Dedifferentiated amniotic fluid mesenchymal stem cell (primary cell): ENCODE measurements at regions not wholly inside any gene's neighbourhood (a gene's known extent, or its start where the extent isn't known, plus 50 kb on each side); places are given as distances from the start of the nearest gene placed in this dataset.
"Not testable (repeated sequence)": the region's sequence is repeated elsewhere in the genome, so short reads cannot be mapped to it uniquely, and the experiment has no call there.

Experiments
- DNase-seq: peaks from one replicate; pipeline ENCODE4 v3.0.0-alpha.2; 2016; ENCODE audit errors: extremely low spot score

DNA sequence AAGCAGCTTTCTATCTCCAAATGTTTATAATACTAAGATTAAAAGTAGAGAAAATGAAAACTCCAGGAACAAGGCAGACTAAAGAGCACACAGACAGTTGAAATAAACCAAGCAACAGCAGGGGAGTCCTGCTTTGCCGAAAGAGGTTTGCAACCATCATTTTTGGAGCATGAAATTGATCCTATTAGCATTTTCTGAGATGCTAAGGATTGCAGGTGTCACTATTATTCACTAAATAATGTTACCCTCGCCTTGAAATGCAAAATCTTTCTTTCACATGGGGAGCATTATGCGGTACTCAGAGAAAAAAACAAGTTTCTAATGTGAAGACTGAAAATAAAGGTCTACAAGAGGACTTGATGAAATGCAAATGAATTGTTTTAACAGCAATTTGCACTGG, 81.7 kb upstream of the DNAJC10 start:
- no peak for DNase-seq

DNA sequence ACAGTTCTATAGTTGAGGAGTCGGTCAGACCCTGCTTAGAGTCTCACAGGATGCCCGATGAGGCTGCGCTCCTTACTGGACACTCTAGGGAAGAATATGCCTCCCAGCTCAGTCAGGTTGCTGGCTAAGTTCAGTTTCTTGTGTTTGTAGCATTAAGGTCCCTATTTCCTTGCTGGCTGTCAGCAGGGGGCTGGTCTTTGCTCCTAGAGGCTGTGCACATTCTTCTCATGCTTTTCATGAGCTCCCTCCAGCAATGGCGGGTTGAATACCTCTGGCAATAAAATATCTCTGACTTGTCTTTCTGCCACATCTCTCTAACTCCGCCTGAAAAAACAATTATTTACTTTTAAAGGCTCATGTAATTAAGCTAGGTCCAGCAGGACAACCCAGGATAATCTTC, 79.4 kb upstream of the DNAJC10 start:
- no peak for DNase-seq

DNA sequence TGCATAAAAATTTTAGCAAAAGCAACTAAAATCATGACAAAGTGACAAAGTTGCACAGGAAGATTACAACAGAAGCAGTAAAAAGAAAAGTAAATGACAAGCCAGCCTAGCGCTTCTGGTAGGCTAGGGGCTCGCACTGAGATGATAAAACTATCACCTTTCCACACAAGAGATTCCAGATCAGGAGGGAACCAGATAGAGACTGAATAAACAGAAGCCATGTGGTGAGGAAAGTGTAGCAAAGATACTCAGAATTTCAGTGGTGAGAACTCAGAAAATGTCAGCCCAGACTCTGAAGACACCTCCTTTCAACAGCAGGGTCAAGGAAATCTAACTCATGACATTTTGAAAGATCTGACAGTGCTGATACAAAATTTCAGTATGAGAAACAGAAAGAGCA, 77.4 kb upstream of the DNAJC10 start:
- DNase-seq: no peak

DNA sequence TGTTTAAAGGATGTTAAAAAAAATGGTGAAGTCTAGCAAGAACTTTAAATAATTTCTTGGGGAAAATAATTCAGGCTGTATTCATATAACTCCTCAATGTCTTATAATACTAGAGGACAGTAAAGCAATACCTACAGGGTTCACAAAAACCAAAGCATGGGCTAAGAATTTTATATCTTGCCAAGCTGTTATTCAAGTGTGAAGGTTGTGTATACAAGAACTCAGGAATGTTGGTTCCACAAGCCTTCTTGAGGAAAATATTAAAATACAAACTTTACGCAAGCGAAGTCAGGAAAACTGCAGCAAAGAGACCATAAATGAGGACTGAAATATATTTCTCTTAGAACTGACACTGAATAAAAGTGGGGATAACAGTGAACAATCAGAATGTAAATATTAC, 76.1 kb upstream of the DNAJC10 start:
- no peak for DNase-seq

DNA sequence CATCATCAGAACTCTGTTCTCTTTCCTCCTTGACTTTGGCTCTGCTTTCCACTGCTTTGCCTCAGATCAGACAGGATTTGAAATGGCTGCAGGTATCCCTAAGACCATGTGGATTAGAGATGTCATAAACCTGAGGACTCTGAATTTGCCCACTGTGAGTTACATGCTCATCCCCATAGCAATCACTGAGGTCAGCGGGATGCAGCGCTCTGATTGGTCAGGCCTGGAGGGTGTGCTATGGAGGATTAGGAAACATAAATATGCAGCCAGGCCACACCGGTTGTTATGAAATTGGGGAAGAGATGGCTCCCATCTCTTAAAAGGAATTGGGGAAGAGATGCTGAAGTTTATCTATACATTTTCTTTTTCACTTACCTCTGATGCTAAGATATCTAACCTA, 73.7 kb upstream of the DNAJC10 start:
- no peak for DNase-seq

DNA sequence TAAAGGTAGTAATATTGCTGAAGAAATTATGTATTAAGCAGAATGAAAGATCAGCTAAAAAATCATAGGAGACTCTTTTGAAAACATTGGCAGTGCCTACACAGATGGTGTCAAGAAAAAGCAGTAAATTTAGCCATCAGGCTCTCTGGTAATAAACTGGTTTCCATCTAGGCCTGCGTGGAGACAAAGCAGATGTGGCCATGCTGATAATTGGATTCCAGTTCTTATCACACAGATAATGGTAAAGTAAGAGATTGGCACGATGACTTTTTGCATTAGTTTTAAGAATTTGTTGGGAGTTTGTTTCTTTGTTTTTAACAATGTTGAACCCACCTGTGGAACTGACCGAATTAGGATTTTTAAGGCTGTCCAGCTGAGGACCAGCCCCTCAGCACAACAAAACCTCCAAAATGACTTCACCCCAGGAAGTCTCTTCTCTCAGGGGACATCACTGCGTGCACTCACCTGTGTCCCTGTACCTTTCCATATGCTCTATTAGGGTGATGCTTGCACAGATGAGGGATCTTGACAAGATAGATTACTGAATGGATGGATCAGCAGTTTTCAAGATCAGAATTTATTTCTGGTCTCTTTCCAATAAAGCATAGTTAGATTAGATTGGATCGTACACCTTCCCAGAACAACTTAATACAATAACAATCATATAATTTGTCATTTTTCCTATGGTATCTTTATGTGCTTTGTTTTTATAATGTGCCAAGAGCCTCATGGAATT, 69.1 kb upstream of the DNAJC10 start:
- no peak for DNase-seq

DNA sequence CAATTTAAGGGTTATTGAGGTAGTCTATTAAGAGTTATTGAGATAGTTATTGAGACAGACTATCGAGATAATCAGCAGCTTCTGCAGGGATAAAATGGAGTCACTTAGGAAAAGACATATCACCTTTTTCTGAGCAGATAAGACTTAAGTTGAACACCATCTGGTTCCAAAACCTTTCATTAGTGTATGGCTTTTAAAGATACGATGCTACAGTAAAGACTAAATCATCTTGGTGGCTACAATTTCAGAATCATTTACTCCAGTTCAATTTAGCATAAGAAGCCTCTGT, 68.6 kb upstream of the DNAJC10 start:
- DNase-seq: no peak

DNA sequence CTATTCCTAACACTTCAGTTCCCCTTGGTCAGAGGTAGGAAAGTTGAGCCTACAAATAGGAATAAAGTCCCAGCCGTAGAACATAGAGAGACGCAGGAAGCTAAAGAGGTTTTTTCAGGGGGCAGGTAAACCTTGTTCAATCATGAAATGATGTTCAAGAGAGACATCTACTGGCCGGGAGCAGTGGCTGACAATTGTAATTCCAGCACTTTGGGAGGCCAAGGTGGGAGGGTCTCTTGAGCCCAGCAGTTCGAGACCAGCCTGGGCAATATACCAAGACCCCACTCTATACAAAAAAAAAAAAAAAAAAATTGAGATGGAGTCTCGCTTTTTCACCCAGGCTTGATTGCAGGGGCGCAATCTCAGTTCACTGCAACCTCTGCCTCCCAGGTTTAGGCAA, 66.7 kb upstream of the DNAJC10 start:
- DNase-seq: no peak

DNA sequence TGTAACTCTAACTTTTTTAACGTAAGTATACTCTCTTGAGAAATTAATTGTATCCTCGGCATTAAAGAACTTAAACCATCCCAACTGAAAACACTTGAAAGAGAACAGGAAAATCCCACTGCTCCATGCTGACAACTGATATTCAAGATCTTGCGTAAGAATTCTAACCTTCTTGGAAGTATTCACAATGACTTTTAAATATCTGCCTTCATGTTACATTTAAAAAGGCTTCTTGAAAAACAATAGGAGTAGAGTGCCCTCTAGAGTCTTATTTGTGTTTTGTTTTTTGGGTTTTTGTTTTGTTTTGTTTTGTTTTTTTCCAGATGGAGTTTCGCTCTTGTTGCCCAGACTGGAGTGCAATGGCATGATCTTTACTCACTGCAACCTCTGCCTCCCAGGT, 65.4 kb upstream of the DNAJC10 start:
- DNase-seq: peak; percentile 81

DNA sequence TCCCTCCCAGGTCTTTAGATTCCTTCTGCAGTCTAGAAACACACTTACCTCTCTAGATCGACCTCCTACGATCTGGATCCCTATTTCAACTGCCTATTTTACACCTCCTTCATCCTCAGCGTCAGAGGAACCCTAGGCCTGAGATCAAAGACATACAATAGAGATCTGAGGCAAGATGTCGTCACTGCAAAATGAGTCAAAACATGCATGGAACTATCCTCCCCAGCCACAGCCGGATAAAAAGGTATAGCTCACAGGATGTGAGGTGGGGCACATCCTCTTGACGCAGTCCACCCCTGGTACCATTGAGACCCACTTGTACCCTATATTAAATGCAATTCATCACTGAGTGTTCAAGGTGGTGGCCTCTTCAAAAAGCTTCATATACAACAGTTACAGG, 63.7 kb upstream of the DNAJC10 start:
- no peak for DNase-seq

DNA sequence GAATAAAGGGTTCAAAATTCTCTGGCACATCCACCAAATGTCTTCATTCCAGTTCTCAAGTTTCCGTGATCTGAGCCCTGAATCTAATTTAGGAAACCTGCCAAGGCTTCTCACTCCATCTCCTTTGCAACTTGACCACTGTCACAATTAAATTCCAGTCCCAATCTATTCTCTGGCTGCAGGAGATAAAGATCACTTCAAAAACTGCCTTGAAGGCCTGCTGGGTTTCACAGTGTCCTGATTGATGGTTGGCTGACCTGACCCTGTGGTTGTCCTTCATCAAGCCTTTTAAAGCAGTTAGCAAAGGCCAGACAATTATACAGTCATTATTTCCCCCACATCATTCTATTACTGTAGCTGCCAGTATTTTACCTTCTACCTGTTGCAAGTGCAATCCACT, 60.3 kb upstream of the DNAJC10 start:
- DNase-seq: no peak

DNA sequence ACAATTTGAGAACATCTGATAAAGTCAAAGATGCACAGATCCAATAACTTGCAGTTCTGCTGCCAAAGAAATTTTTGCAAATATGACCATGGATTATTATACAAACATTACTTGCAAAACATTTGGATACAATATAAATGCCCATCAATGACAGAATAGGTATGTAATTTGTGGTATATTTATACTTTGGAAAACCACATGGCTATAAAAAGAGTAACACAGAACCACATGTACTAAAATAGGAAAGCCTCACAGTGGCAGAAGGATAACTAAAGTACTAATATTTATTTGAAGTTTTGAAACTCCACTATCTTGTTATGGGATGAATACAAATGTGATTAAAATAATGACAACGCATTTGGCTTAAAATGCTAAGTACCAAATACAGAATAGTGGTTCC, 51.8 kb upstream of the DNAJC10 start:
- no peak for DNase-seq

DNA sequence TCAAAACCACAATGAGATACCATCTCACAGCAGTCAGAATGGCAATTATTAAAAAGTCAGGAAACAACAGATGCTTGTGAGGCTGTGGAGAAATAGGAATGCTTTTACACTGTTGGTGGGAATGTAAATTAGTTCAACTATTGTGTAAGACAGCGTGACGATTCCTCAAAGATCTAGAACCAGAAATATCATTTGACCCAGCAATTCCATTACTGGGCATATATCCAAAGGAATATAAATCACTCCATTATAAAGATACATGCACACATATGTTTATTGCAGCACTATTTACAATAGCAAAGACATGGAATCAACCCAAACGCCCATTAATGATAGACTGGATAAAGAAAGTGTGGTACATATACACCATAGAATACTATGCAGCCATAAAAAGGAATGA, 50.6 kb upstream of the DNAJC10 start:
- not testable (repeated sequence) for DNase-seq
